A549 (cell line): ENCODE measurements at regions not wholly inside any gene's neighbourhood (a gene's known extent, or its start where the extent isn't known, plus 50 kb on each side); places are given as distances from the start of the nearest gene placed in this dataset.

Experiments used
- RFX5 ChIP-seq: fragments of 450-650 bp; IDR thresholded peaks from 2 replicates; pipeline ENCODE4 v1.7.1; 2014; ENCODE audit warnings: antibody characterized with exemption, mild to moderate bottlenecking, moderate library complexity
- RNF2 ChIP-seq: fragments of 200-600 bp; sonication (generic); IDR thresholded peaks from 2 replicates; pipeline ENCODE4 v1.6.1; 2016; ENCODE audit warnings: low read depth, mild to moderate bottlenecking, antibody characterized with exemption, moderate library complexity, borderline replicate concordance
- TF ChIP-seq, protein P1 (sequence below): fragments of >200 bp; sonication (Bioruptor Twin); formaldehyde crosslinking; IDR thresholded peaks from 3 replicates; pipeline ENCODE4 v1.5.1; 2016

DNA sequence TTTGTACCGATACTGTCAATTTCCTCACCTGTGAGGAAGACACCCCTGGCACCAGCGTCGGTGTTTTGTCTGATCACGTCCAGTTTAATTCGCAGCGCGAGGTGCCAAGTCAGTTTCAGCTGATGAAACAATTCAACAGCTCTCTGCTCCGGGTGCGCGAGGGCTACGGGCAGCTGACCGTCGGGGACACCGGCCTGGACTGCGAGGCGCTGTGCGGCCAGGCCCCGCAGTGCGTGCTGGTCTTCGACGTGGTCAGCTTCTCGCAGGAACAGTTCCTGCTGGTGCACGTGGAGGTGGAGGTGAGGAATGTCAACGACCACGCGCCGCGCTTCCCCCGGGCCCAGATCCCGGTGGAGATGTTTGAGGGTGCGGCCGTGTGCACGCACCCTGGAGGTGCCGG, 171.5 kb downstream of the OLFM4 start:
- TF ChIP-seq, protein P1, sequence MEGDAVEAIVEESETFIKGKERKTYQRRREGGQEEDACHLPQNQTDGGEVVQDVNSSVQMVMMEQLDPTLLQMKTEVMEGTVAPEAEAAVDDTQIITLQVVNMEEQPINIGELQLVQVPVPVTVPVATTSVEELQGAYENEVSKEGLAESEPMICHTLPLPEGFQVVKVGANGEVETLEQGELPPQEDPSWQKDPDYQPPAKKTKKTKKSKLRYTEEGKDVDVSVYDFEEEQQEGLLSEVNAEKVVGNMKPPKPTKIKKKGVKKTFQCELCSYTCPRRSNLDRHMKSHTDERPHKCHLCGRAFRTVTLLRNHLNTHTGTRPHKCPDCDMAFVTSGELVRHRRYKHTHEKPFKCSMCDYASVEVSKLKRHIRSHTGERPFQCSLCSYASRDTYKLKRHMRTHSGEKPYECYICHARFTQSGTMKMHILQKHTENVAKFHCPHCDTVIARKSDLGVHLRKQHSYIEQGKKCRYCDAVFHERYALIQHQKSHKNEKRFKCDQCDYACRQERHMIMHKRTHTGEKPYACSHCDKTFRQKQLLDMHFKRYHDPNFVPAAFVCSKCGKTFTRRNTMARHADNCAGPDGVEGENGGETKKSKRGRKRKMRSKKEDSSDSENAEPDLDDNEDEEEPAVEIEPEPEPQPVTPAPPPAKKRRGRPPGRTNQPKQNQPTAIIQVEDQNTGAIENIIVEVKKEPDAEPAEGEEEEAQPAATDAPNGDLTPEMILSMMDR = no peak
- TF ChIP-seq RFX5 = no peak
- TF ChIP-seq RNF2 = no peak
